ENCODE measurements at regions not wholly inside any gene's neighbourhood (a gene's known extent, or its start where the extent isn't known, plus 50 kb on each side); places are given as distances from the start of the nearest gene placed in this dataset.

GRCh38 chr21:14609274-14609673 lies 63.2 kb upstream of the SAMSN1 start:
- Histone ChIP-seq H3K9me3 (ENCODE audit: low read depth, low read length) (no peaks in the 10 kb centered on the region), H3K36me3 (ENCODE audit: insufficient read depth, low read length) (no peaks in the 10 kb centered on the region), H3K79me2 (ENCODE audit: insufficient read depth, low read length) (no peaks in the 10 kb centered on the region), H3K4me3 (ENCODE audit: insufficient read depth, low read length) (no peak overlapping the region), H2AFZ (ENCODE audit: low read length) (no peak overlapping the region), H4K20me1 (ENCODE audit: insufficient read depth, low read length) (no peaks in the 10 kb centered on the region), H3K27me3 (ENCODE audit: insufficient read depth, low read length) (no peaks in the 10 kb centered on the region), H3K27ac (ENCODE audit: low read depth, low read length) (no peak overlapping the region), H3K4me2 (ENCODE audit: insufficient read depth, low read length) (no peak overlapping the region), H3K4me1 (ENCODE audit: insufficient read depth, low read length) (no peaks in the 10 kb centered on the region)
- no peak for DNase-seq (ENCODE audit: insufficient read length, low spot score, missing footprints)
- TF ChIP-seq CTCF (IDR thresholded peaks at IDR 0.05; ENCODE audit: extremely low read depth, low read depth, low read length): no peak

GRCh38 chr21:14607262-14607661 lies 61.1 kb upstream of the SAMSN1 start:
- Histone ChIP-seq H3K36me3 (ENCODE audit: insufficient read depth, low read length) (no peaks in the 10 kb centered on the region), H3K79me2 (ENCODE audit: insufficient read depth, low read length) (no peaks in the 10 kb centered on the region), H3K4me1 (ENCODE audit: insufficient read depth, low read length) (no peaks in the 10 kb centered on the region), H3K9me3 (ENCODE audit: low read depth, low read length) (no peaks in the 10 kb centered on the region), H2AFZ (ENCODE audit: low read length) (no peak overlapping the region), H3K4me3 (ENCODE audit: insufficient read depth, low read length) (no peak overlapping the region), H3K27ac (ENCODE audit: low read depth, low read length) (no peak overlapping the region), H3K27me3 (ENCODE audit: insufficient read depth, low read length) (no peaks in the 10 kb centered on the region), H4K20me1 (ENCODE audit: insufficient read depth, low read length) (no peaks in the 10 kb centered on the region), H3K4me2 (ENCODE audit: insufficient read depth, low read length) (no peak overlapping the region)
- no peak for TF ChIP-seq CTCF (IDR thresholded peaks at IDR 0.05; ENCODE audit: extremely low read depth, low read depth, low read length)
- no peak for DNase-seq (ENCODE audit: insufficient read length, low spot score, missing footprints)

- TF ChIP-seq CTCF (IDR thresholded peaks at IDR 0.05; ENCODE audit: extremely low read depth, low read depth, low read length): no peak
- Histone ChIP-seq H4K20me1 (ENCODE audit: insufficient read depth, low read length) (no peaks in the 10 kb centered on the region), H2AFZ (ENCODE audit: low read length) (no peak overlapping the region), H3K27ac (ENCODE audit: low read depth, low read length) (no peak overlapping the region), H3K4me1 (ENCODE audit: insufficient read depth, low read length) (no peaks in the 10 kb centered on the region), H3K36me3 (ENCODE audit: insufficient read depth, low read length) (no peaks in the 10 kb centered on the region), H3K27me3 (ENCODE audit: insufficient read depth, low read length) (no peaks in the 10 kb centered on the region), H3K79me2 (ENCODE audit: insufficient read depth, low read length) (no peaks in the 10 kb centered on the region), H3K4me2 (ENCODE audit: insufficient read depth, low read length) (no peak overlapping the region), H3K9me3 (ENCODE audit: low read depth, low read length) (no peaks in the 10 kb centered on the region), H3K4me3 (ENCODE audit: insufficient read depth, low read length) (no peak overlapping the region)
- peak; percentile 22 for DNase-seq (ENCODE audit: insufficient read length, low spot score, missing footprints)
Observed at GRCh38 chr21:14603202-14603601, 57.1 kb upstream of the SAMSN1 start.

- no peak overlapping the region for H3K4me2 ChIP-seq (ENCODE audit: insufficient read depth, low read length)
- no peaks in the 10 kb centered on the region for H3K36me3 ChIP-seq (ENCODE audit: insufficient read depth, low read length)
- TF ChIP-seq CTCF (IDR thresholded peaks at IDR 0.05; ENCODE audit: extremely low read depth, low read depth, low read length): no peak
- no peaks in the 10 kb centered on the region for H3K9me3 ChIP-seq (ENCODE audit: low read depth, low read length)
- H3K4me1 ChIP-seq (ENCODE audit: insufficient read depth, low read length): no peaks in the 10 kb centered on the region
- no peaks in the 10 kb centered on the region for H3K79me2 ChIP-seq (ENCODE audit: insufficient read depth, low read length)
- no peaks in the 10 kb centered on the region for H4K20me1 ChIP-seq (ENCODE audit: insufficient read depth, low read length)
- DNase-seq (ENCODE audit: insufficient read length, low spot score, missing footprints): no peak
- H3K27me3 ChIP-seq (ENCODE audit: insufficient read depth, low read length): no peaks in the 10 kb centered on the region
- no peak overlapping the region for H2AFZ ChIP-seq (ENCODE audit: low read length)
- H3K4me3 ChIP-seq (ENCODE audit: insufficient read depth, low read length): no peak overlapping the region
- H3K27ac ChIP-seq (ENCODE audit: low read depth, low read length): no peak overlapping the region
Observed at GRCh38 chr21:14602382-14602958, 56.4 kb upstream of the SAMSN1 start.
